Activated naive CD4-positive, alpha-beta T cell treated with anti-CD3 and anti-CD28 coated beads, Interleukin-2, amount 50 U/mL, for 16 hours (primary cell): ENCODE measurements at regions not wholly inside any gene's neighbourhood (a gene's known extent, or its start where the extent isn't known, plus 50 kb on each side); places are given as distances from the start of the nearest gene placed in this dataset.

Experiments used
- DNase-seq: peaks from one replicate; pipeline ENCODE4 v3.0.0-alpha.2; 2020

DNA sequence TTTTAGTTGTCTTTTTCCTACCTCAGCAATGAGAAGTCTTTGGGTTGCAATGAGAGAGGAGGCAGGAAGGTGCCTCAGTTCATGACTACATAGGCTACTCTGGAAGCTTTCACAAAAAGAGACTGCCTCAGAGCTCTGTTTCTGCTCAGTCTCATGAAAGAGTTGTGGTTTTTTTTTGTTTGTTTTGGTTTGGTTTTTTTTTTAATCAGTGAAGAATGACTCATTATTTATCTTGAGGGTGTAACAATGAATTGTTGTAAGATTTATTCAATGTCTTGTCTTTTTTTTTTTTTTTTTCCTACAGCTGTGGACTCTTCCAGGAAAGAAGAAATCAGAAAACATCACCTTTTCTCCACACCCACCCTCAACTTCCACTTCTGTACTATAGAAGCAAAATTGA, 67.5 kb upstream of the CXCL13 start:
- DNase-seq = no peak

DNA sequence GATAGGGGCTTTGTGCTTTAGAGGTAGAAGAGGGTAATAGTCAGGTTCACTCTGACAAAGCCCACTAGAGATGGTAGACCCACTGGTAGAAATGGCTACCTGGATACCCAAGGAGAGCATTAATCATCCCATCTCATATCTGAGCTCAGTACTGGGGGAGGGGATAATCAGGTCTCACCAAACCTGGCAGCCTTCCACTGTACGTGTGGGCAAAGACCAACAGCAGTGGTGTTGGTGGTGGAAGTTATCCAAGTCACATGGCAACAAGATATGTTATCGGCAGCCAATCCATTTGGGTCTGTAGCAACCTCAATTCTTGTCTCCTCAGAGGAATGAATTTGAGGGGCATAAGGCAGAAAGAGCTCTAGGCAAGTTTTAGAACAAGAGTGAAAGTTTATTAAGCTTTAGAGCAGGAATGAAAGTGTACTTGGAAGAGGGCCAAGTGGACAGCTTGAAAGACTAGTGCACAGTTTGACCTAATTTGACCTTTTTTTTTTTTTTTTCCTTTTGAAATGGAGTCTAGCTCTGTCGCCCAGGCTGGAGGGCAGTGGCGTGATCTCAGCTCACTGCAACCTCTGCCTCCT, 67.0 kb upstream of the CXCL13 start:
- no peak for DNase-seq
